OCI-LY3 (cell line): ENCODE measurements at regions not wholly inside any gene's neighbourhood (a gene's known extent, or its start where the extent isn't known, plus 50 kb on each side); places are given as distances from the start of the nearest gene placed in this dataset.

Experiments used
- EZH2phosphoT487 ChIP-seq: fragments of 200-600 bp; shearing (Covaris generic); IDR thresholded peaks from 2 replicates; pipeline ENCODE4 v1.6.1; 2018; ENCODE audit warnings: antibody characterized with exemption, mixed run types, low read depth
- TF ChIP-seq, protein P1 (sequence below): fragments of 200-600, 300-600 bp; sonication (generic); IDR thresholded peaks from 2 replicates; pipeline ENCODE4 v1.5.1; 2014; ENCODE audit warnings: antibody characterized with exemption, low read length, low read depth

DNA sequence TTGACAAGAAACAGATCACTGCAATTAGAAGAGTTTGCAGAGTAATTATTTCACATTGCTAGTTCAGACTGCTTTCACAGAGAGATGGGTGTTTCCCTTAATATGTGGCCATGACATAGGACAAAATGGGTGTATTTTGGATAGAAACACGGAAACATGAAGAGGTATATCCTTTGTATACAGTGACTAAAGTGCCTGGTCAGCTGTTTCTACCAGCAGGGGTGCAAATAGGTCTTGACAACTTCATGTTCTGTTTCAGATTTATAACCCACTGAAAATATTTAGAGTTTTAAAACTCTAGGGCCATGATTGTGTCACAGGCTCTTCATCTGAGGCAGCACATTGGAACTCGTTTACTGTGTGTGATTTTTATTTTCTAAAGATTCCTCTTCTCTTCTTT, 357.1 kb upstream of the TNP1 start:
- TF ChIP-seq, protein P1, sequence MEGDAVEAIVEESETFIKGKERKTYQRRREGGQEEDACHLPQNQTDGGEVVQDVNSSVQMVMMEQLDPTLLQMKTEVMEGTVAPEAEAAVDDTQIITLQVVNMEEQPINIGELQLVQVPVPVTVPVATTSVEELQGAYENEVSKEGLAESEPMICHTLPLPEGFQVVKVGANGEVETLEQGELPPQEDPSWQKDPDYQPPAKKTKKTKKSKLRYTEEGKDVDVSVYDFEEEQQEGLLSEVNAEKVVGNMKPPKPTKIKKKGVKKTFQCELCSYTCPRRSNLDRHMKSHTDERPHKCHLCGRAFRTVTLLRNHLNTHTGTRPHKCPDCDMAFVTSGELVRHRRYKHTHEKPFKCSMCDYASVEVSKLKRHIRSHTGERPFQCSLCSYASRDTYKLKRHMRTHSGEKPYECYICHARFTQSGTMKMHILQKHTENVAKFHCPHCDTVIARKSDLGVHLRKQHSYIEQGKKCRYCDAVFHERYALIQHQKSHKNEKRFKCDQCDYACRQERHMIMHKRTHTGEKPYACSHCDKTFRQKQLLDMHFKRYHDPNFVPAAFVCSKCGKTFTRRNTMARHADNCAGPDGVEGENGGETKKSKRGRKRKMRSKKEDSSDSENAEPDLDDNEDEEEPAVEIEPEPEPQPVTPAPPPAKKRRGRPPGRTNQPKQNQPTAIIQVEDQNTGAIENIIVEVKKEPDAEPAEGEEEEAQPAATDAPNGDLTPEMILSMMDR = no peak
- TF ChIP-seq EZH2phosphoT487 = no peak
